ENCODE measurements at regions not wholly inside any gene's neighbourhood (a gene's known extent, or its start where the extent isn't known, plus 50 kb on each side); places are given as distances from the start of the nearest gene placed in this dataset.

- TF ChIP-seq CTCF (IDR thresholded peaks at IDR 0.05) (no peak), POLR2A (IDR thresholded peaks at IDR 0.05) (no peak)
Observed at GRCh38 chr2:116095636-116096035, 1653.2 kb downstream of the DPP10 start.
